ENCODE measurements at regions not wholly inside any gene's neighbourhood (a gene's known extent, or its start where the extent isn't known, plus 50 kb on each side); places are given as distances from the start of the nearest gene placed in this dataset.

GRCh38 chr2:2850218-2850755, 519.2 kb upstream of the MYT1L start:
- no peak for TF ChIP-seq EP300 (IDR thresholded peaks at IDR 0.05; ENCODE audit: borderline replicate concordance in 1 of 2, control insufficient read depth in 1 of 2, low read depth in 2 of 2, low read length in 2 of 2)
- no peak for TF ChIP-seq POLR2AphosphoS5 (IDR thresholded peaks at IDR 0.05; ENCODE audit: low read length)
- TF ChIP-seq CBX3 (IDR thresholded peaks at IDR 0.05; ENCODE audit: borderline replicate concordance, low read depth) = no peak
- no peak for TF ChIP-seq USF1 (IDR thresholded peaks at IDR 0.05; ENCODE audit: borderline replicate concordance, extremely low read length, insufficient read depth, low read depth, low read length)
- no peak for TF ChIP-seq SIN3A (IDR thresholded peaks at IDR 0.05; ENCODE audit: low read depth, low read length)
- TF ChIP-seq PBX3 (IDR thresholded peaks at IDR 0.05; ENCODE audit: insufficient replicate concordance, low read depth, low read length) = no peak
- TF ChIP-seq CTCF (IDR thresholded peaks at IDR 0.05 in 2 of 3, conservative IDR thresholded peaks at IDR 0.05 in 1 of 3; ENCODE audit: control insufficient read depth in 2 of 3, extremely low read depth in 1 of 3, insufficient read depth in 1 of 3, low read depth in 3 of 3, low read length in 3 of 3) = no peak
- TF ChIP-seq JUND (IDR thresholded peaks at IDR 0.05; ENCODE audit: low read depth, low read length) = no peak

Data from GM12878 (cell line).